ENCODE measurements at regions not wholly inside any gene's neighbourhood (a gene's known extent, or its start where the extent isn't known, plus 50 kb on each side); places are given as distances from the start of the nearest gene placed in this dataset.
A peak's percentile ranks its signal among the peaks of the same experiment; 100 is the strongest.
"Not testable (repeated sequence)": the region's sequence is repeated elsewhere in the genome, so short reads cannot be mapped to it uniquely, and the experiment has no call there.

DNA sequence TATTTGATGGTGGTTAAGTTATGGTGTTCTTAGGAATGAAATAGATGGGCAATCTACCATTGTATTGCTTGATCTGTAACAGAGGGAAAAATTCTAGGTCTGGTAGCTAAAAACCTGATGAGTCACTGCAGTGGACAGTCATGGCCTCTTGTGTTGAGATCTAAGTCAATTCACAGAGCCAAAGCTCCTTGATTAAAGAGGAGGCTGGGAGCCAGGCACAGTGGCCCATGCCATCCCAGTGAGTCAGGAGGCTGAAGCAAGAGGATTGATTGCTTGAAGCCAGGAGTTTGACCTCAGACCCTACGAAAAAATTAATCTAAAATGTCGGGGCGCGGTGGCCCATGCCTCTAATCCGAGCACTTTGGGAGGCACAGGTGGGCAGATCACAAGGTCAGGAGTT, 67.1 kb upstream of the KPNA3 start:
- H3K9me3 ChIP-seq: peaks cover 0 to 14% (median 0%) of the 10 kb centered on the region in 11 donors
- TF ChIP-seq CTCF (IDR thresholded peaks at IDR 0.05): no peak
- peak in 2 of 8 donors; percentile 50 to 63 for ATAC-seq
- no peak overlapping the region for H3K27ac ChIP-seq
- 95 to 96% methylated on average over 5 of the region's 5 CpGs for WGBS, 2 donors
- no peak overlapping the region for H3K4me3 ChIP-seq
- peaks cover 0 to 4% (median 0%) of the 10 kb centered on the region in 9 donors for H3K4me1 ChIP-seq
- H3K36me3 ChIP-seq: no peaks in the 10 kb centered on the region
- intact Hi-C loops (cut with DNase I): no loop called here
- no peak for DNase-seq
- no peaks in the 10 kb centered on the region for H3K27me3 ChIP-seq

- Histone ChIP-seq H3K36me3 (no peaks in the 10 kb centered on the region), H3K9me3 (peaks cover 0 to 22% (median 0%) of the 10 kb centered on the region in 11 donors), H3K27ac (no peak overlapping the region), H3K27me3 (no peaks in the 10 kb centered on the region), H3K4me1 (peaks cover 0 to 4% (median 0%) of the 10 kb centered on the region in 9 donors), H3K4me3 (no peak overlapping the region)
- intact Hi-C loops (cut with DNase I): no loop called here
- 62 to 72% methylated on average over 3 of the region's 3 CpGs for WGBS, 2 donors
- no peak for TF ChIP-seq CTCF (IDR thresholded peaks at IDR 0.05)
- no peak for DNase-seq
- peak in 1 of 8 donors; percentile 67 for ATAC-seq
Measured at GRCh38 chr13:49858178-49858856, 65.8 kb upstream of the KPNA3 start.

GRCh38 chr13:49855930-49856329, 63.4 kb upstream of the KPNA3 start:
- Histone ChIP-seq H3K9me3 (peaks cover 0 to 25% (median 0%) of the 10 kb centered on the region in 11 donors), H3K4me1 (peaks cover 0 to 4% (median 0%) of the 10 kb centered on the region in 9 donors), H3K4me3 (no peak overlapping the region), H3K36me3 (no peaks in the 10 kb centered on the region), H3K27ac (no peak overlapping the region), H3K27me3 (no peaks in the 10 kb centered on the region)
- TF ChIP-seq CTCF (IDR thresholded peaks at IDR 0.05): no peak
- intact Hi-C loops (cut with DNase I): no loop called here
- 83 to 90% methylated on average over 4 of the region's 4 CpGs for WGBS, 2 donors
- DNase-seq (no peak), ATAC-seq (no peak)

- Histone ChIP-seq H3K4me1 (peaks cover 0 to 4% (median 0%) of the 10 kb centered on the region in 9 donors), H3K27ac (no peak overlapping the region), H3K36me3 (no peaks in the 10 kb centered on the region), H3K9me3 (peaks cover 0 to 25% (median 0%) of the 10 kb centered on the region in 11 donors), H3K27me3 (peaks cover 0 to 4% (median 0%) of the 10 kb centered on the region in 7 donors), H3K4me3 (no peak overlapping the region)
- 89 to 92% methylated on average over 1 of the region's 1 CpG for WGBS, 2 donors
- intact Hi-C loops (cut with DNase I): no loop called here
- ATAC-seq: no peak
- no peak for DNase-seq
- TF ChIP-seq CTCF (IDR thresholded peaks at IDR 0.05): no peak
Measured at GRCh38 chr13:49853535-49853934, 61.1 kb upstream of the KPNA3 start.

- H3K4me1 ChIP-seq; H3K36me3 ChIP-seq; DNase-seq; intact Hi-C loops (cut with DNase I); H3K27ac ChIP-seq; ATAC-seq; H3K4me3 ChIP-seq: not testable (repeated sequence)
- Histone ChIP-seq H3K27me3 (peaks cover 0 to 13% (median 0%) of the 10 kb centered on the region in 7 donors), H3K9me3 (peaks cover 0 to 25% (median 0%) of the 10 kb centered on the region in 11 donors)
- 73 to 87% methylated on average over 4 of the region's 4 CpGs for WGBS, 2 donors
Measured at GRCh38 chr13:49852460-49852859, 60.0 kb upstream of the KPNA3 start.
